NCI-H524 treated with DMSO at 0.1 percent for 48 hours (cell line): ENCODE measurements at regions not wholly inside any gene's neighbourhood (a gene's known extent, or its start where the extent isn't known, plus 50 kb on each side); places are given as distances from the start of the nearest gene placed in this dataset.

Experiments used
- DNase-seq: peaks from one replicate; lab custom pipeline; 2025; lab: John Stamatoyannopoulos, UW

DNA sequence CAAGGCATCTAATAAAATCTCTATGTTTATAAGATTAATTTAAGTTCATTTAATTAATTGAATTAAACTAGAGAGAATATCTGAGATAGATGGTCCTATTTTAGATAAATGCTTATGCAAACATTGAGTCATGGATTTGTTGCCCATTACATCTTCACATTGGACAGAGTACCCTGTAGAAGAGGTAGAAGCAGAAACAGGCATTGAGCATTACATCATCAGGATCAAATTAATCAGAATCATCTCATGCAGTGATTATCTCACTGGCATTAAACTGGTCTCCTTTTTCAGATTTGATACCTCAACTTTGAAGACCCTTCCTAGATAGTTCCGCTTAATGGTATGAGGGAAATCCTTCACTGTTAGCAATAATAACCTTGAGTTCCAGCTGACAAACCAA is 469.6 kb upstream of the VRK2 start:
- no peak for DNase-seq

DNA sequence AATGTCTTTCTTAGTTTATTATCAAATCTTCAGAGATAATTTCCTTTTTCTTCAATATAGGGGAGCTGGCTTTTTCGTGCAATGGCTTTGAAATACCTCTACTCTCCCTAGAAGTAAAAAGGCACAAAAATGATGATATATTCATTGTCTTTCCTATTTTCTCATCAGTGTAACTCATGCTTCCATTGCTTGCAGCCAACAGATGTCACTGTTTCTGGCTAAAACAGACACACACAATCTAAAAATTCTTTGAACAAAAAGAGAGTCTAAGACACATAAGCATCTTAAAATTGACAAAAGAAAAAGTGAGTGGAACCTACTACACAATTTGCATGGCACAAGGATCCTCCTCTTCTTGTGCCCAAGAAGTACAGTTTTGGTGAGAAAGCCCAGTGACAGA is 448.7 kb upstream of the VRK2 start:
- no peak for DNase-seq

DNA sequence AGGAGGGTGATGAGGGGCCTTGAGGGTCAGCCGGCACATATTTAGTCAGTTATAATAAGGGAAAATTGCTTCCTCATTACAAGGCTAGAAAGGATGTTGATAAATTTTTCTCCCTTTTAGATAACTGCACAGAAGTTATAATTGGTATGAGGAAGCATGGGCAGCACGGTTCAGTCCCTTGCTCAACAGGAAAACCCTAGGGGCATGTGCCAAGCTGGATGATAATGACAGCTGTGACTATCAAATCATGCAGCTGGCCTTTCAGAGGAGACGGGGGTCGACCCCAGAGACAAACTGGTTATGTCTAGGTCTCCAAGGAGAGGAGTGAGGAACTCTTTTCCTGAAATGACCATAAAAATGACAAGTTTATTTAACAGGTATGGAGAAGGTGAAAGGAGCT is 448.1 kb upstream of the VRK2 start:
- no peak for DNase-seq

DNA sequence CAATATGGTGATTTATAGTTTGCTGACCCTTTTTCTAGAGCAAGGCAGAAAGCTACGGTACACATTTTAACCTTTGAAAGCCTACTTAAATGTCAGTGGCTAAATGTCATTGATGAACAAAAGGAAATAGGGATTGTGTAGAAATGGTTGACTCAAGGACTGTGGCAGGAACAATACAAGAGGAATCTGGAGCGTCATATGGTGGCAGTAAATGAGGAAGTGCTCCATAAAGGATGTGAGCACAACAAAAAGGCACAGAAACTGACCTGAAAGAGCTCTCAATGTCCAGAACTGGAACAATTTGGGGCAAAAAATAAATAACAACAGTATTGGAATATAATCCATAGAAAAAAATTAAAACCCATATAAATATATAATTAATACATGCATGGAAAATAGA is 443.9 kb upstream of the VRK2 start:
- DNase-seq = no peak

DNA sequence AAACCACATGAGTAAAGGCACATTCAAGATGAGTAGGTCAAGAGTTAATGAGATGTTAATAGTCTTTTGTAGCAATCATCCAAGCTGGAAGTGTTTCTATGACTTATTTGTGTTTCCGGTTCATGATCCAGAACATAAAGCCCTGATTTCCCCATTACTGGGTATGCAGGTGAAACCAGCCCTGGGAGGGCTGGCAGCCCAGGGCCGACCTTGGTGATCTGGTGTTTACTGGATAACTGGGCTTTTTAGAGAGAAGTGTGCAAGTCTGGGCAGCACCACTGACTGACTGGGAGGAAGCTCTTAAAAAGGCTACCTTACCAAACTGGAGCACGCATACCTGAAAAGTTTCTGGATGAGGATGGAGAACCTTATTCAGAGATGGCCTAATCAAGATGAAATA is 431.6 kb upstream of the VRK2 start:
- DNase-seq = no peak

DNA sequence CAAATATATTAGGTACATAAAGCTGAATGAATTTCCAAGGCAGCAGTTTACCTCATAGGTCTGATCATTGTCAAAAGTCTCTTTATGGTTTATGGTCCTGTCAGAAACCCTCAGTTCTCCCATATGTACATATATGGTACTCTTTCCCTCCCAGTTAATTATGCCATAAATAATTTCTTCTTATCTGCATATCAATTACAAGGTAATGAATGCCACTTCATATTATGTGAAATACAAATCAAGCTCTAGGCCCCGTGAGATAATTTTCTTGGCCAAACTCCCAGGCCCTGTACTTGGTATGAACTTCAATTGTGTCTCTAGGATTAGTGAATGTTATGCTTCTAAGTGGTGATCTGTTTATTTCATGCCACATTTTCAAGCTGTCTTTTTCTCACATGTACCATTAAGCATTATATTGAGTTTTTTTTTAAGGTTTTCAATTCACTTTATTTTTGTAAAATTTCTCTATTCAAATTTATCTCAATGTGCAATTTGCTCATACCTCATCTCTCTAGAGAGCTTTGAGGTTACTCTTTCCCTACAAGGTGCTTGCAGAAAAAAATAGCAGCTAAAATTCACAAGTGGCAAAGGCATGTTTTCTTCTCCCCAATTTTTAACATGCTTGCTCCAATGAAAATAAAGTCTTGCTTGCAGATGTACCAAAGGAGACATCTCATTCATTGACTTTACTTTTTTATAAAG is 430.6 kb upstream of the VRK2 start:
- DNase-seq = no peak

DNA sequence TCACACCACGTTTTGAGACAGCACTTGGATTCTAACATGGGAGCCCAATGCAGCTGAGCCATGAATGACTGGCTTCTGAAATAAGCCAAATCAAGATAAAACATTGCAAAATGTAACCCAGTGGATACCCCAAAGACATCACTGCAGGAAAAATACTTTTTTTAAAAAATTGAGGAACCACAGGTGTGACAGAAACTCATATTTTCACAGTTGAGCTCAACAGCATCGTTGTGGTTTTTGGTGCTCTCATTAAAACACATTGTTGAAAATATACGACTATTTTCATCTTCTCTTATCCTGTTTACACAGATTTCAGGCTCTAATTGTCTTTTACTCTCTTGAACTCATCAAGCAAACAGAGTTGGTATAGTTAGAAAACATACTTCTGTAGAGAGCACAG is 429.3 kb upstream of the VRK2 start:
- no peak for DNase-seq

DNA sequence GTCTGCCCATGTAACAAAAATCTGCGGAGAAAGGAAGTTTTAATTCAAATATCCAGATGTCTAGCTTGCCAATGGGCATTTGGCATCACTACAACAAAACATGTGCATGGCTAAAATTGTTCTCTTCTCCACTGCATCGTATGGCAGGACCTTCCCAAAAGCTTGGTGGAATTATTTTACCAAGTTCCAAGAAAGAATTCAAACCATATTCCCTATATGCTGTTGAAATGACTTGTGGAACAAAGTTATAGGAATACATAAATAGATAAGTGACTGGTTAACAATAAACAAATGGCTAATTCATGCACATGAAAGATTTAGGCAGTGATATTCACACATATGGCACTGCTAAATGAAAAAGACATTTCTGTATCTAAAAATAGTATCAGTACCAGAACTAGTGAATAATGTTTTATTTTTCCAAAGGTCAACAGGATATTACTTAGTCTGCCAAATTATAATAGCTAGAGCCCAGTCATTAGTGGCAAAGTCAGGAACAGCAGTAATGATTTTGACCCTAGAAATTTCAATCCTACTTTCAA is 425.4 kb upstream of the VRK2 start:
- DNase-seq = no peak

DNA sequence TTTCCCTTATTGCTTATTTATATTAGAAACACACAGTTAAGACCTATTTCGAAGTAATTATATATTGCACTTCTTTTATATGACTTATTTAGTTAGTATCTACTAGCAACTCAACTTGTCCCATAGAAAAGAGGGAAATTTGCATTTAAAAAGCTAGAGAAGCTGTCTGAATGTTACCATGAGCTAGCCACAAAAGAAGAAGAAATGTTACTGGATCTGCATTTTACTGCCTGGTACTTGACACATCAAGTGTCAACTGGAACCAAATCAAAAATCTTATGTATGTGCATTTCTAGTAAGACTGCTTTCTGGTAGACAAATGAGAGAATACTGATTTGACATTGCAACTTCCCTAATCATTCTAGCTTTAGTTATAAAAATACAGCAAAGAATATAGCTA is 424.6 kb upstream of the VRK2 start:
- no peak for DNase-seq

DNA sequence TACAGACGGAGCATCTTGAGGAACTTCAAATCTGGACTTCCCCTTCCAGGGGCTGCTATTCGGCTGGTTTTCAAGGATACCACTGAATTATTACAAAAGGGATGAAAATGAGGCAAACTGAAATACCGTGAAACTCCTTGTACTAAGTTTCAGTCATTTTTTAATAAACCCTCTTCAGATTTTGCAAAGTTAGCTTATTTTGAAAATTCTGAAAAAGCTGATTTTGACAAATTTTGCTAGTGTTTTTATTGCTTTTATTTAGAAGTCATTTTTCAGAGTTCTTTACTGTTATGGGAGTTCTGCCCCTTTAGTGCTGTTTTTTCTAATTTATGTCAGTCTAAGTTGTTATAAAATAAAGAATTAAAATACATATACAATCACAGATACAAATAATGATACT is 390.4 kb upstream of the VRK2 start:
- no peak for DNase-seq

DNA sequence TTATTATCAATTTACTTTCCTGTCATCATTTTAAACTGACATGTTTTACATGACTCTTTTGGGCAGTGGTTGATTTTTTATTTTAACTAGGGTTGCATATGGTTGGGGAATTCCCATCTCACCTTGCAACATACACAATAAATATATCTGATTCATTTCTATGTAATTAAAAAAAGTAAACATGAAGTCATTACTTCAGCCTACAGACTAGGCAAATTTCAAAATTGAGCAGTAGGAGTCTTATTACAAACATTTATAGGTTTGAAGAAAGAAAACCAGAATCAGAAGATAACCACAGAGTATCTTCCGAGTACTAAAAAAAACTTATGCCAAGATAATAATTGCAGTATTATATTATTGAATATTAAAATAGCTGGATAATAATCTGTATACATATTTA is 377.0 kb upstream of the VRK2 start:
- DNase-seq = no peak

DNA sequence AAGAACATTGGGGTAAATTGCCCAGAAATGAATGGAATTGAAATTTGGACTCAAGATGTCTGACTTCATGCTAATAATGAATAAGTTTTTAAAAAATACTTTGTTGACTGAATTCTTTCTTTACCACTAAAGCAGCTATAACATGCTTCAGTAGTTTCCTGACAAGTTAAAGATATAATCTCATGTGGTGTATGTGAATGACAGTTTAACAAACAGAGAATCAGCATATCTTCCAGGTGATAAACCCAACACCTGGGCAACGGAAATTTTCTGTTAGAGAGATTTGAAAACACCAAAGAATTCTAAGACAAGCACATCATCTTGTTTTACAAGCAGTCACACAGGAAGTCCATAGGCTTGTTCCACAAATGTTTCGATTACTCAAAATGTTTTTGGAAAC is 372.6 kb upstream of the VRK2 start:
- DNase-seq = no peak

DNA sequence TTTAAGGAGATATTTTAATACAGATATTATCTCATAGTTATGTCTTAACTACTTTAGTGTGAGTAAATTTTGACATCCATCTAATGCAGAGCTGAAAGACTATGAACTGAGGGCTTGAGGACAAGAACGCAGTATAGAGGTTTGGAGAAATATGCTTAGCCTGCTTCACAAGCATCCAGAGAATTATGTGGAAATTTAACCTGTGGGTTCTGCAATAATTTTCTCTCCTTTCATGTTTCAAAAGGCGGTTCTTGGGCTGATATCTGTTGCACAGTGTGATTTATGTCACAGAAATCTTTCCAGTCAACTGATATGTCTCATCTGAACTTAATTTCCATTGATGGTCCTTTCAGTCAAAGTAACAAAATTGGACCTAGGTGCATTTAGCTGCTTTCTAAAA is 371.9 kb upstream of the VRK2 start:
- no peak for DNase-seq

DNA sequence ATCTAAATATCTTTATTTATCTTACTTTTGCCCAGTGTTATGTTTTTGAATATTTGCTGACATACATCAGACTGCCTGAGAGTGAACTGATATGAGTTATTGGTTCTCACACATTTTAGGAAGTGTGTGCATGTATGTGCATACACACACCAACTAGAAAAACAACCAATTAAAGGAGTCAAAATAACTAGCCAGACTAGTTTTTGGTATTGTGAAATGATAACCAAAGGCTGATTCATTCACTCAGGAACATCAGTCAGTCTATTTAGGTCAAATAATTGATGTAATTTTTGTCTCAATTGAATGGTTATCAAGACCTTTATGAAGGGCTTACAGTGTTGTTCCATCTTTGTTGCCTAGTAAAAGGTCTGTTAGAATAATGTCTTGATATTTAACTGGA is 369.3 kb upstream of the VRK2 start:
- no peak for DNase-seq

DNA sequence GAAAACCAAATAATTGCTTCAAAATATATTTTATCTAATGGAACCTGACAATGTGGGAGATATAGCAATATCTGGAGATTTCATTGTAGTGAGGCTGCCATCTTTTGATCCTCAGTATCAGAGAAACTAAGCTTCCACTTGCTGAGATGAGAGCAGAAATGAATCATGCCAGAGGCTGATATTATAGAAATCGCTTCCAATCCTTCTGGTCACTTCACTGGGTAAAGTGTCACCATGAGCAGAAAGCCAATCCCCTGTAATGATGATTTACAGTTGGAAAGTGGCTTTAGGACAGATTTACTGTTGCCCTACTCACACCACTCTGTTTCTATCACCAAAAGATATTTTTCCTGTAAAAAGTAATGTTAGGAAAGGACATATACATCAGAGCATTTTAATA is 365.0 kb upstream of the VRK2 start:
- DNase-seq = no peak

DNA sequence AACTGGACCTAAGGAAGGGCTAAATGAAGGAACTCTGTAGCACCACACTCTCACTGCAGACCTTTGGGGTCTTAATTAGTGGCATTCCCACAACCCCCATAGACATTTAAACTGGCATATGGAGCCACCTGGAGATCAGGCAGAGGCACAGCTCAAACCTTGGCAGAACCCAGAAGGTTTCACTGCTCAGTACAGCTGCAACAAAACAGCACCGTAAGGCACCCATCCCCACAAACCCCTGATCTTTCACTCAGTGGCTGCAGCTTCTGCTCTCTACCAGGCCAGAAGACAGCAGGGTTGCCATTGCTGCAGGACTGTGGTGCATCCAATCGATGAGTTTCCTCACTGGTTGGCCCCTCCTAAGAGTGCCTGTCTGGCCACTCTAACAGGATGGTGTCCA is 361.6 kb upstream of the VRK2 start:
- DNase-seq = no peak

DNA sequence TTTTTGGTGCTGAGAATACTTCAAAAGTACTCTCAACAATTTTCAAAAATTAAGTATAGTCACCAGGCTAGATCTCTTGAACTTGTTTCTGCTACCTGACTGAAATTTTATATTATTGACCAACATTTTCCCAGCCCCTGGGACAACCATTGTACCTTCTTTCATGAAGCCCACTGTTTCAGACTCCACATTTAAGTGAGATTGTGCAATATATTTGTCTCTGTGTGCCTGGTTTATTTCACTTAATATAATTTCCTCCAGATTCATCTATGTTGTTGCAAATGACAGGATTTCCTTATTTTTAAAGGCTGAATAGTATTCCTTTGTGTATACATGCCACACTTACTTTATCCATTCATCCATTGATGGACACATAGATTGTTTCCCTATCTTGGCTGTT is 354.2 kb upstream of the VRK2 start:
- DNase-seq = no peak

DNA sequence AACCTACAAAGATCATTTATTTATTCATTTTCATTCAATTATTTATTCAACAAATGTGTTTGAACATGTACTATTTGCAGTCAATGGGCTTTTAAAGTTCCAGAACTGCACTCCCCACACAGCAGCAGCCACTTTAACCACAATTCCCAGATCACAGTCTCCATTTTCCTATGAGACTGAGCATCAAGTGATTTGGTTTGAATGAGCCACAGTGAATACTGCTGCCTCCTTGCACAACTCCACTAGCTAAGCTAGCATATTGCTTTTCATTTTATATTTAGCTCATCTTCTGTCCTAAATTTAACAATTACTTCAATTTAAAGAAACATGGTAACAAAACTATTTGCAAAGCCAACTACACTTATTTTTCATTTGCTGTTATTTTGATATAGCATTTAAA is 353.4 kb upstream of the VRK2 start:
- no peak for DNase-seq

DNA sequence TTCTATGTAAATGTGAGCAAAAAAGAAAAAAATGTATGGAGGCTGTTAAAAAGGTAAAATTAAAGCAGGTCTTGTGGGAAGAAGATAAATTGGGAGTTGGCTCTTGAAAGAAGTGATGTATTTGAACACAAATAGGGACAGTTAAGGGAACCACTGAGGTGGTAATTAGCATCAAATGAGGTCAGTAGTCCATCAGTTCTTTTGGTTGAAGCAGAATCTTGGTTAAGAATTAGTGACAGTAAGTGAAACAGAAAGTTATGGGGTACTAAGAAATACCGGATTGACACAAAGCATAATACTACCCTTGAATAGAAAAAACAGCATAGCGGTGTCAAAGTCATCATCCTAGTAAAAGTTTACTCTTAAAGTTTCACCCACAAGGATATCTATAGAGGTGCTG is 352.6 kb upstream of the VRK2 start:
- no peak for DNase-seq

DNA sequence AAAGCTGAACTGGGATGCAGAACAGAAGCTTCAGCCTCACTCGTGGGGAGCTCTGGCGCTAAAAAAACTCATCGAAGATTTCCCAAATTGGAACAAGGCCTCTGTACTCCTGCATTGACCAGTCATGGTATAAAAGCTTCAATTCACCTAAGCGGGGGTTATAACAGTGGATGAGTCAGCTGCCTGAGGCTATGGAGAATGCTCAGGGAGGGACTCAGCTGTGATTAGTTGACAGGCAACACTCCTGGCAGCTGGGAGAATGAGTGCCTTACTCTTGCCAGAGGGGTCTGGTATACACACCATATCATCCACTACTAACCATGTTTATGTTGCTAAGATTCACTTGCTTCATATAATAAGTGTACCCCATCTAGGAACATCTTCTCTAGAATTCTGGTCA is 350.6 kb upstream of the VRK2 start:
- DNase-seq = no peak

DNA sequence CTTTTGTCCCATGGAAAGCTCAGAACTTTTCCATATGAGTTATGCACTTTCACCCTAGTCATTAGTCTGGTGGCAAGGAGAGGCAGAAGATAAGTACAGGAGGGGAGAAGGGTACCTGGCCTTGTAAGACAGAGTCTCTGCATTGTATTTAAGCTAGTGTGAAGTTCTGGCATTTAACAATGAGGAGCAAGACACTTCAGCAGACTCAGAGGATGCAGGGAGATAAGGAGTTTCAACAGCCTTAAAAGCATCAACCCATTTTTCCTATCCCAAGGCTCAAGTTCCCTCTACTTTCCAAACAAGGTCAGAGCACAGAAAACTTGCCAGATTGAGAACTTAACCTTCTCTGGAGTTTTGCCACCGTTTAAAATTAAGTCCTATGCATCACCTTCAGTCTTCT is 348.2 kb upstream of the VRK2 start:
- no peak for DNase-seq

DNA sequence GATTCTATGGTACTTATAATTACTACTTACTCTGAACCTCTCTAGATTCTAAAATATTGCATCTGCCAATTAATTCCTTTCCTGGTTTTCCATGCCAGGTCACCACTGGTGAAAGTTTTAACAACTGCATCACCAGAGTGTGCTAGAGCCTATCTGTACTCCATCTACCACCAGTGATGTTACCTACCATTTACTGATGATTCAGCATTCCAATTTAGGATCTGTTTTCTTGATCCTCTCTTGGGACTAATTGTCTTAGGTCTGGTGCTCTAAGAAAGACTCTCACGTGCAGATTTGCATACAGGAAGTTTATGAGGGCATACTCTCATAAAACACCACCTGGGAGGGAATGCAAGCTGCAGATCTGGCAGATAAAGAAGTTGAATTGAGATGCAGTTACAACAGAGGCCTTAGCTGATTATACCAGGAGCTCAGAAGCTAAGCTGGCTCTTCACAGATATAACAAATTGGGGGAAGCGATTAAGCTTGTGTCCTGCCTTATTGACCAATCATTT is 347.6 kb upstream of the VRK2 start:
- peak; percentile 25 for DNase-seq

DNA sequence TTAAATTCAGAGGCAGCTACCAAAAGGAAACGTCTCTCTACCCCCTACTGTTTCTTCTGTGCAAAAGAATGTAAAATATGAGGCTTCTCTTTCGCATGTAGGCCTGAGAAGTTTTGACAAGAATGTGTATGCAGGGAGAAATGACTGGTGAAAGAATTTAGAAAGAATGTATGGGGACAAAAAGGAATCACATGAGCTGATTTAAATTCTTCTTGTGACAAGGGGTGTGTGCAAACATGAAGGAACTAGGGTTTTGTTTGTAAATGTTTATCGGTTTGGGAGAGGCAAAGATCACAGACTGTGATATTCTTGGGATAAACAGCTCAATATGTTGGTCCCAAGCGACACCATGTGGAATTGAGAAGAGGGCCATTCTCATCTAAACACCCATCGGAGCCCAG is 345.2 kb upstream of the VRK2 start:
- DNase-seq = no peak

DNA sequence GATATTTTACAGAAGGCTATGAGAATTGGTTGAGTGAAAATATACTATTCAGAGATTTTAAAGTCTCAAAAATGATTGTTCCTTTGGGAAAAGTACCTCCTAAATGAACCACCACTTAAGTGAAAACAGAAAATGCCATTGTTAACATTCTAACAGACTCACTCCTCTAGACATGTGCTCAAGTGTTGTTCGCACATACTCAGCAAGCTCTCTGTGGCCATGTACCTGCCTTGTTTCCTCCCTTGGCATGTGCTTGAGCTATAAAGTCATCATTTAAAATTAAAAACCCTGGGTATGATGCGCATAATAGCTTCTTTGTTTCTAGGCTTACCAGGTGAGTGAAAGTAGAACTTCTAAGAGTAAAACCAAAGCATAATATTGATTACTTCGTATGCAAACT is 343.2 kb upstream of the VRK2 start:
- DNase-seq = no peak
